ENCODE measurements at regions not wholly inside any gene's neighbourhood (a gene's known extent, or its start where the extent isn't known, plus 50 kb on each side); places are given as distances from the start of the nearest gene placed in this dataset.

- no peak for TF ChIP-seq CTCF (IDR thresholded peaks at IDR 0.05)
- TF ChIP-seq ZFX (IDR thresholded peaks at IDR 0.05; ENCODE audit: borderline replicate concordance) = no peak
- H3K27ac ChIP-seq = no peak overlapping the region
Measured at GRCh38 chr5:3226196-3226920, 369.3 kb upstream of the IRX1 start.

GRCh38 chr5:3225201-3225960 lies 370.3 kb upstream of the IRX1 start:
- H3K27ac ChIP-seq = no peak overlapping the region
- no peak for TF ChIP-seq ZFX (IDR thresholded peaks at IDR 0.05; ENCODE audit: borderline replicate concordance)
- no peak for TF ChIP-seq CTCF (IDR thresholded peaks at IDR 0.05)

- TF ChIP-seq ZFX (IDR thresholded peaks at IDR 0.05; ENCODE audit: borderline replicate concordance) = no peak
- TF ChIP-seq CTCF (IDR thresholded peaks at IDR 0.05) = no peak
- H3K27ac ChIP-seq = no peak overlapping the region
Measured at GRCh38 chr5:3222924-3223323, 372.7 kb upstream of the IRX1 start.

- TF ChIP-seq ZFX (IDR thresholded peaks at IDR 0.05; ENCODE audit: borderline replicate concordance) (no peak), CTCF (IDR thresholded peaks at IDR 0.05) (no peak)
- H3K27ac ChIP-seq = no peak overlapping the region
Measured at GRCh38 chr5:3221432-3221831, 374.2 kb upstream of the IRX1 start.

GRCh38 chr5:3220638-3221288 lies 374.9 kb upstream of the IRX1 start:
- no peak for TF ChIP-seq ZFX (IDR thresholded peaks at IDR 0.05; ENCODE audit: borderline replicate concordance)
- TF ChIP-seq CTCF (IDR thresholded peaks at IDR 0.05) = no peak

GRCh38 chr5:3220201-3220600 lies 375.4 kb upstream of the IRX1 start:
- no peak overlapping the region for H3K27ac ChIP-seq
- TF ChIP-seq ZFX (IDR thresholded peaks at IDR 0.05; ENCODE audit: borderline replicate concordance) (no peak), CTCF (IDR thresholded peaks at IDR 0.05) (no peak)

More at GRCh38 chr5:3220638-3221288, 374.9 kb upstream of the IRX1 start:
- no peak overlapping the region for H3K27ac ChIP-seq
